Liver (tissue), 2 donors: ENCODE measurements at regions not wholly inside any gene's neighbourhood (a gene's known extent, or its start where the extent isn't known, plus 50 kb on each side); places are given as distances from the start of the nearest gene placed in this dataset.

Experiments used
- ATF3 ChIP-seq: IDR thresholded peaks from 2 replicates; pipeline ENCODE4 v1.6.1; 2016; ENCODE audit warnings: antibody characterized with exemption
- GABPA ChIP-seq, 2 donors: IDR thresholded peaks in 1 of 2; conservative IDR thresholded peaks in 1 of 2; 2 replicates each; pipeline ENCODE4 v1.6.1; 2016; ENCODE audit warnings: antibody characterized with exemption in 2 of 2, mild to moderate bottlenecking in 1 of 2, moderate library complexity in 1 of 2
- HNF4A ChIP-seq, 2 donors: conservative IDR thresholded peaks; 2 replicates each; pipeline ENCODE4 v1.6.1; 2016; ENCODE audit warnings: antibody characterized with exemption in 2 of 2, mild to moderate bottlenecking in 2 of 2
- TF ChIP-seq, protein P1 (sequence below): IDR thresholded peaks from 2 replicates; pipeline ENCODE4 v1.6.1; 2016; ENCODE audit warnings: antibody characterized with exemption
- donor health status: healthy.

DNA sequence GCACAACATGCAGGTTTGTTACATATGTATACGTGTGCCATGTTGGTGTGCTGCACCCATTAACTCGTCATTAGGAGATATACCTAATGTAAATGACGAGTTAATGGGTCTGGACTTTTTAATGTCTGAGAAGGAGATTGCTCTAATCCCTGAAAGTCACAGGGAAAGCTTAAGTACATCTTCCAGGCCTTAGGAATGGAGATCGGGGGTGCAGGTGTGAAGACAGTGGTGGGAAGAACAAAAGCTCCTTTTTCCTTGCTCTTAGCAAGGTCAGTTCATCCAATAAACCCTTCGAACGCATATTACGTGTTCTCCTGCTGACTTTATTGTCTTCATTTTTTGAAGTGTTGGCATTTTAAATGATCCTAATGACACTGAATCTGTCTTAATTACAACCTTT is 50.8 kb upstream of the LAMA1 start (continued):
- TF ChIP-seq ATF3 (no peak), GABPA (IDR thresholded peaks at IDR 0.05 in 1 of 2, conservative IDR thresholded peaks at IDR 0.05 in 1 of 2) (no peak), HNF4A (conservative IDR thresholded peaks at IDR 0.05) (no peak)
- TF ChIP-seq, protein P1, sequence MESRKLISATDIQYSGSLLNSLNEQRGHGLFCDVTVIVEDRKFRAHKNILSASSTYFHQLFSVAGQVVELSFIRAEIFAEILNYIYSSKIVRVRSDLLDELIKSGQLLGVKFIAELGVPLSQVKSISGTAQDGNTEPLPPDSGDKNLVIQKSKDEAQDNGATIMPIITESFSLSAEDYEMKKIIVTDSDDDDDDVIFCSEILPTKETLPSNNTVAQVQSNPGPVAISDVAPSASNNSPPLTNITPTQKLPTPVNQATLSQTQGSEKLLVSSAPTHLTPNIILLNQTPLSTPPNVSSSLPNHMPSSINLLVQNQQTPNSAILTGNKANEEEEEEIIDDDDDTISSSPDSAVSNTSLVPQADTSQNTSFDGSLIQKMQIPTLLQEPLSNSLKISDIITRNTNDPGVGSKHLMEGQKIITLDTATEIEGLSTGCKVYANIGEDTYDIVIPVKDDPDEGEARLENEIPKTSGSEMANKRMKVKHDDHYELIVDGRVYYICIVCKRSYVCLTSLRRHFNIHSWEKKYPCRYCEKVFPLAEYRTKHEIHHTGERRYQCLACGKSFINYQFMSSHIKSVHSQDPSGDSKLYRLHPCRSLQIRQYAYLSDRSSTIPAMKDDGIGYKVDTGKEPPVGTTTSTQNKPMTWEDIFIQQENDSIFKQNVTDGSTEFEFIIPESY = no peak
